Neural progenitor cell (in vitro differentiated cells): ENCODE measurements at regions not wholly inside any gene's neighbourhood (a gene's known extent, or its start where the extent isn't known, plus 50 kb on each side); places are given as distances from the start of the nearest gene placed in this dataset.

Experiments used
- EZH2 ChIP-seq: fragments of 200-600 bp; sonication (generic); IDR thresholded peaks from 2 replicates; pipeline ENCODE4 v1.6.1; 2017; ENCODE audit warnings: antibody characterized with exemption, mild to moderate bottlenecking, moderate library complexity
- TF ChIP-seq, protein P1 (sequence below): fragments of 200-600 bp; sonication (generic); IDR thresholded peaks from 2 replicates; pipeline ENCODE4 v1.5.1; 2017; ENCODE audit warnings: antibody characterized with exemption, mild to moderate bottlenecking

DNA sequence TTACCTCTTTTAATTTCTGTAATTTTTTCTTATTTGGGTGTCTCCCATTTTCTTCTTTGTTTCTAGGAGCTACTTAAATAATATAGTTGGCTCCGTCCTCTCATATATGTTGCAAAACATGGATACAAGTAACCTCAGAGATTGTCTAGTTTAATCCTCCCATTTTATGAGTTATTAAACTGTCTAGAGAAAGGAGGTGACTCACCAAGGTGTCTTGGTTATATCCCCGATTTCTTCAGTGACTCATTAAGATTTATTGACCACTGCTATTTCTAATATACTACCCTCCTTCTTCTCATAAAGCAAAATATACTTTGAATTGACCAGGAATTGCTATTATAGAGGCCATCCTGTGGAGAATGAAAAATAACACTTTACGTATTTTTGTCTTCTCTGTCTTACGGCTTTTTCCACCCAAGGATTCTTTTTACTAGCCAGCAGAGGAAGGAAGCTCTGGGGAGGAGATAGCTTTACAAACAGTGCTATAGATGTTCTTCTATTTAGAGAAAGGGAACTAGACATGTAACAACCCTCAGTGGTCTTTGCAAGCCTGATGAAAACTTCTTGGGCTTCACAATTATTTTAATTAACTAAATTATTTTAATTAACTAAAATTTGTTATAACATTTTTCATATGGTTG lies 300.4 kb upstream of the TNP1 start:
- TF ChIP-seq, protein P1, sequence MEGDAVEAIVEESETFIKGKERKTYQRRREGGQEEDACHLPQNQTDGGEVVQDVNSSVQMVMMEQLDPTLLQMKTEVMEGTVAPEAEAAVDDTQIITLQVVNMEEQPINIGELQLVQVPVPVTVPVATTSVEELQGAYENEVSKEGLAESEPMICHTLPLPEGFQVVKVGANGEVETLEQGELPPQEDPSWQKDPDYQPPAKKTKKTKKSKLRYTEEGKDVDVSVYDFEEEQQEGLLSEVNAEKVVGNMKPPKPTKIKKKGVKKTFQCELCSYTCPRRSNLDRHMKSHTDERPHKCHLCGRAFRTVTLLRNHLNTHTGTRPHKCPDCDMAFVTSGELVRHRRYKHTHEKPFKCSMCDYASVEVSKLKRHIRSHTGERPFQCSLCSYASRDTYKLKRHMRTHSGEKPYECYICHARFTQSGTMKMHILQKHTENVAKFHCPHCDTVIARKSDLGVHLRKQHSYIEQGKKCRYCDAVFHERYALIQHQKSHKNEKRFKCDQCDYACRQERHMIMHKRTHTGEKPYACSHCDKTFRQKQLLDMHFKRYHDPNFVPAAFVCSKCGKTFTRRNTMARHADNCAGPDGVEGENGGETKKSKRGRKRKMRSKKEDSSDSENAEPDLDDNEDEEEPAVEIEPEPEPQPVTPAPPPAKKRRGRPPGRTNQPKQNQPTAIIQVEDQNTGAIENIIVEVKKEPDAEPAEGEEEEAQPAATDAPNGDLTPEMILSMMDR = no peak
- TF ChIP-seq EZH2 = no peak
